Activated CD4-positive, alpha-beta T cell treated with anti-CD3 and anti-CD28 coated beads, Interleukin-2, amount 50 U/mL, for 1 hour (primary cell): ENCODE measurements at regions not wholly inside any gene's neighbourhood (a gene's known extent, or its start where the extent isn't known, plus 50 kb on each side); places are given as distances from the start of the nearest gene placed in this dataset.
"Not testable (repeated sequence)": the region's sequence is repeated elsewhere in the genome, so short reads cannot be mapped to it uniquely, and the experiment has no call there.

Experiments
- DNase-seq: peaks from one replicate; pipeline ENCODE4 v3.0.0-alpha.2; 2020

DNA sequence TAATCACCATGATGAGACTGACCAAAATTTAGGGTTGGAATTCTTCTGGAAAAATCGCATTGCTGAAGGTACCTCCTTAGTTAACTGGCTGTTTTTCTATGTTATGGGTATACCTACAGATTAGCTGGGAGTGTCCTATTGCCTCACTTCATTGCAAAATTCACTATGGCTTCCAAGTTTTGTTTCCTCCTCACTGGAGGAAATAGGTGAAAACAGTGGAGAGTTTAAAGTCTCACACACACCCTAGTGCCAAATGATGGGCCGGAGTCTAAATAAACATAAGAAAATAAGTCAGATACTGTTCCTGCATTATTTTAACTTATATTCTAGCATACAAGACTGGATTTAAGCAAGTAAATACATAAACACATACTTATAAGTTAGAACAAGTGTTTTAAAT, 98.2 kb downstream of the AHR start:
- no peak for DNase-seq

DNA sequence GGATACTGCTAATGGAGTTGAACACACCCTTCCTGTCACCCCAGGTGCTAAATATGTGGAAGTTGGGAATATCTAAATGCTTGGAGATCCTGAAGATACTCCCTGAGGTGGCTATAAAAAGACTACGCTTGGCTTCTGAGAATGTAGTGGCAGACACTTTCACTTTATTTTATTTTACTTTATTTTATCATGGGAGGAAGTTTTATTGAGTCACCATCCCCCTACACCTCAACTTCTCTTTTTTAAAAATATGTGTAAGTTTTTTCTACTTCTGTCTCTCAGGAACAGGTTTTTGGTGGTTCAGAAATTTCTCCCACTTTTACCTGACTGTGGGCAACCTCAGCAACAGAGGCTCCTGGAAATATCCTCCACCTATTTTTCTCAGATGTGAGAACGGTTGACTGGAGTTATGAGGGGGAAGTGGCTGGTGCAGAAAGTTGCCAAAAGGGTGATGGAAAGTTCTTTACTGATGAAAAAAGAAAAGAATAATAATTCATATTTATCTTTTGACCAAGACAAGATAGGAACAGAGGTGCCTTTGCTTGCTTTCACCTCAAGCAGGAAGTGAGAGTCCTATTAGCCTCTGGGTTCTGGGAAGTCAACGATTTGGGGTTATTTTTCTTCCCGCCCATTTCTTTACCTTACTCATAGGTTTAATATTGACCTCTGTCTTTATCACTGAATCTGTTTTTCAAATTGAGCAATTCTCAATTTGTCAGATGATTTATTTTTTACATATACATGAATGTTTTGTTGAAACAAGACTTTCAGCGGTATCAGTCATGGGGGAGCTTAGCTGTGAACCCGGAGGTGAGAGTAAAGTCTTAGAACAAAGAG, 103.6 kb downstream of the AHR start:
- no peak for DNase-seq

DNA sequence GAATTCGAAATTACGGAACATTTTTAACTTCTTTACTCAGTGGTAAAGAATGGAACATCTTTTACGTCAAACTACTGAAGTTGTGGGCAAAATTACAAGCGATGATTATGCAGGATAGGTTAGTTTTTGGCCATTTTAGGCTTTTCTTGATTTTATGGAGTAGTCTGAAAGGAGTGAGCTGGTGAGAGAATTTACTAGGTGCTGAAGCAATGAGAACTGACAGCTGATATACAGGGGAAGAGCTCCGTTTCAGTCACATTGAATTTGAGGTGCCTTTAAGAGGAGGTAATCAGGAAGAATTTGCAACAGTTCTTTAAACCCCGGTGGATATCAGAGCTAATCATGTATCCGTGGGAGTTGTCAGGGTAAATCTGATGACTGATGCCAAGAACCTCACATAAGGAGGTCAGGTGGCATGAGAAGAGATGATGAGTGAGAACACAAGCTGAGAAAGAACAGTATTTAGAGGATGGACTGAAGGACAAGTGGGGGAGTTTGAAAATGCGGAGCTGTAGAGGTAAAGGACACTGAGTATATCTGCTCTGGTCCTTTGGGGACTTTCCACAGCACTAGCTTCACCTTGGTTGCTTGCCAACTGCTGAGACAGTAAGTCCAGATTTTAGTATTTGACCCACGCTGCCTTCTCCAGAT, 104.3 kb downstream of the AHR start:
- DNase-seq = no peak

DNA sequence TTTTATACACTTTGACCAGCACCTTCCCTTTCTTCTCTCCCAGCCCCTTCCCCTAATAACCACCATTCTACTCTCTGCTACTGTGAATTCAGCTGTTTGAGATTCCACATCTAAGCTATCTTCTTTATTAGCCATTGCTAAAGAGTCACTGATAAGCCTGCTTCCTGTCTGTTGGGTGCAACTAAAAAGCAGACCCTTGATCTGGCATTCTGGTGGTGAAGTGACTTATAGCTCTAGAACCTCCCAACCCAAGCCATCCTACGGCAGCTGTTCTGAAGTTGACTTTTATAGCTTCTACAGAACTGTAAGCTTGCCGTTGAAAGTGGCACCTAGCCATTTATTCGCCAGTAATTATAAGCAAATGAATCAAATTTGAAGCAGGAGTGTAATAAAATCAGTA, 105.6 kb downstream of the AHR start:
- no peak for DNase-seq

DNA sequence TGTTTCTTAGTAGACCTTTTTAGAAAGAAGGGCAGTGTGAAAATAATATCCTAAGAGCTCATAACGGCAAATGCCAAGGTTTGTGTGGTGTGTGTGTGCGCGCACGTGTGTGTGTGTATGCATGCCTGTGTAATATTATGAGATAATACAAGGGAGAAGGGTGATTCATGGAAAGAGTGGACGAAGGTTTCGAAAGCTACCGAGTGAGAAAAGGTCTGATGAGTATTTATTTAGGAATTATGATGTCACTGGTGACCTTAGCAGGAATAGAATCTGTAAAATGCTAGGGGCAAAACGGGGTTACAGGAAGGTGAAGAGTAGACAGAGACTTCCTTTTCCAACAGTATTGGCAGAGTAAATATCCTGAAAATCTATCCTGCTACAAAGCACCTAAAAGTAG, 107.3 kb downstream of the AHR start:
- no peak for DNase-seq

DNA sequence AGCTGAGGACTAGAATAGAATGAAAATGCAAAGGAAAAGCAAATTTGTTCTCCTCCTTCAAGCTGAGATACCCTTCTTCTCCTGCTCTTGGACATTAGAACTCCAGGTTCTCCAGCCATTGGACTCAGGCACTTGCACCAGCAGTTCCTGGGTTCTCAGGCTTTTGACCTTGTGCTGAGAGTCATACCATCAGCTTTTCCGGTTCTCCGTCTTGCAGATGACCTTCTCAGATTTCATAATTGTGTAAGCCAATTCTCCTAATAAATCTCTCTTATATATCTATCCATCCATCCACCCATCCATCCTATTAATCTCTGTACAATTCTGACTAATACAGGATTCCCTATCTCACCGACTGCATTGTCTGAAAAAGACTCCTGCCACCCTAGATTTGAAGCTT, 108.3 kb downstream of the AHR start:
- DNase-seq = no peak

DNA sequence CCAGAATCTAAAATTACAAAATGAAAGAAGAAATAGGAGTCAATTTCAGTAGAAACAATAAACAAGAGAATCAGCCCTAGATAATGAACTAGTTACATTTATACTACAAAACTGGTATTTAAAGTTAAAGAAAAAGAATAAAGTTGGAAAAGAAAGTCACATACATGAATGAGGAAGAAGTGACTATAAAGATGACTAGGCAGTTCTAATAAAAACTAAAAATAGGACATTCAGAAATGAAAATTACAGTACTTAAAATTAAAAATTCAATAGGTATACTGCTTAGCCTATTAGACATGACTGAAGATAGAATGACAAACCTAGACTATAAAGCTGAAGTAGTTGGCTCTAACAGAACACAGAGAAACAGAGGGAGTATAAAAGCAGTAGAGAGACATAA, 108.8 kb downstream of the AHR start:
- no peak for DNase-seq

DNA sequence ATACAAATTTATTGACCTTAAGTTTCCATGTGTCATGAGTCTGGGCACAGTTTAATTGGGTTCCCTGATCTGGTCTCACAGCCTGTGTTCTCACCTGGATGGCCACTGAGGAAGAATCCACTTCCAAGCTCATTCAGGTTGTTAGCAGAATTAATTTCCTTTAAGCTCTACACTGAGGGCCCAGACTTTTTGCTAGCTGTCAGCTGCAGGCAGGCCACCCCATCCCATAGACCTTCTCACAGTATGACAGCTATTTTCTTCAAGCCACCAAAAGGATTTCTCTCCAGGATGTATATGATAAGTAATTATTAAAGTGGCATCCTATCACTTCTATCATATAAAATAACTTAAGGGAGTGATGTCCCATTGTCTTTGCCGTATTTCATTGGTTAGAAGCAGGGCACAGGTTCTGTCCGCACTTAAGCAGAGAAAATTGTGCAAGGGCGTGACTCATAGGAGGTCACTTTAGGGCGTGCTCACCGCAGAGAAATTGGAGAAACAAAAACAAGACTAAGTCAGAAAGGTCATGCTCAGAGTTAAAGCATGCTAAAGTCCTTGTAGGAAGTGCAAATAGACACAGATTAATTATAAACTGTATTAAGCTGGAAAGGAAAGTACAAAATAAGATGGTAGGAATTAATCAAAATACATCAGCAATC, 109.9 kb downstream of the AHR start:
- no peak for DNase-seq

DNA sequence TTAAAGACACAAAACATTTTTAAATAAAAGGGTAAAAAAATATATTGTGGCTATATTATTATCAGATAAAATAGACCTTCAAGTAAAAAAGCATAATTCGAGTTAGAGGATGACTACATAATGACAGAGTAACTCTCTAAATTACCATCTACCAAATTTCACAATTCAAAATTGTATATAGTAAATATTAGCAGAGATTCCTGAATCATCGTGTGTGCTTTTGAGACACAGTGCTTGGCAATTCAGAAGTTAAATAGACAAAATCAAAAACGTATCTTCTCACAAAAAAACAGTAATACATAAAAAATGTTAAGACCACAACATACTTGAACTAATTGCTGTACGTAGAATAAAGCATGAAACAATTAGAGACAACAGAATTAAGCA, 110.4 kb downstream of the AHR start:
- no peak for DNase-seq

DNA sequence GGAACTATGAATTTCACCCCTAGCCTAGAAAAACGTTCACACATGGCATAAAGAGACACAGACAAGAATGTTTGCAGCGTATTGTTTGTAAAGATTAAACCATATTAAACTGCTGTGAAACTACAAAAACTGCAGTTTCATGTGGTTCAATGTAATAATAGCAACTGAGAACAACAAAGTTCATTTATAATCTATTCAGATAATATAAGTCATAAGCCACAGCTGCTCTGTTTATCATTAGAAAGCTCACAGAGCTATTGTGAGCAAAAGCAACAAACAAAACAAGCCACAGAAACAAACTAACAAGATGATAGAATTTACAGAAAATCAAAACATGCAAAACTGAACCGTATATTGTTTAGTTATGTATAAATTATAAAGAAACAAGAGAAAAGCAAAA, 113.5 kb downstream of the AHR start:
- no peak for DNase-seq

DNA sequence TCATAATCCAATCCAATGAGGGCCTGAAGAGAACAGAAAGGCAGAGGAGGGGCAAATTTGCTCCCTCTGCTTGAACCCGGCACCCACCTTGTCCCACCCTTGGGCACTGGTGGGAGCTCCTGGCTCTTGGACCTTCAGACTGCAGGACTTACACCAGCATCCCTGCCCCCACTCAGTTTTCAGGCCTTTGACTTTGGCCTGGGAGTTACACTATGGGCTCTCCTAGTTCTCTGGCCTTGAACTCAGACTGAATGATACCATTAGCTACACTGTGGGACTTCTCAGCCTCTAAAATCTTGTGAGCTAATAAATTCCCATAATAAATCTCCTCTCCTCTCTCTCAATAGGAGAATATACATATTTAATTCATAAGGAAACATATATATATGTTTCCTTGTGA, 114.4 kb downstream of the AHR start:
- no peak for DNase-seq

DNA sequence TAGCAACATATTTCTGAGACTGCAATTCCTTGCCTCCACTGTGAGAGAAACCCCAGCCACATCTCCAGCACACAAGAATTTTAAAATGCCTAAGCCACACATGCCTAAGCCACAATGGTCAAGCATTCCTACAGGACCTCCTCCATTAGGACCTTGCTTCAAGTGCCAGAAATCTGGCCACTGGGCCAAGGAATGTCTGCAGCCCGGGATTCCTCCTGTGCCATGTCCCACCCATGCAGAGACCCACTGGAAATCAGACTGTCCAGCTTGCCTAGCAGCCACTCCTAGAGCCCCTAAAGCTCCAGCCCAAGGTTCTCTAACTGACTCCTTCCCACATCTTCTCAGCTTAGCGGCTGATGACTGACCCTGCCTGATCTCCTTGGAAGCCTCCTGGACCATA, 117.5 kb downstream of the AHR start:
- DNase-seq = no peak

DNA sequence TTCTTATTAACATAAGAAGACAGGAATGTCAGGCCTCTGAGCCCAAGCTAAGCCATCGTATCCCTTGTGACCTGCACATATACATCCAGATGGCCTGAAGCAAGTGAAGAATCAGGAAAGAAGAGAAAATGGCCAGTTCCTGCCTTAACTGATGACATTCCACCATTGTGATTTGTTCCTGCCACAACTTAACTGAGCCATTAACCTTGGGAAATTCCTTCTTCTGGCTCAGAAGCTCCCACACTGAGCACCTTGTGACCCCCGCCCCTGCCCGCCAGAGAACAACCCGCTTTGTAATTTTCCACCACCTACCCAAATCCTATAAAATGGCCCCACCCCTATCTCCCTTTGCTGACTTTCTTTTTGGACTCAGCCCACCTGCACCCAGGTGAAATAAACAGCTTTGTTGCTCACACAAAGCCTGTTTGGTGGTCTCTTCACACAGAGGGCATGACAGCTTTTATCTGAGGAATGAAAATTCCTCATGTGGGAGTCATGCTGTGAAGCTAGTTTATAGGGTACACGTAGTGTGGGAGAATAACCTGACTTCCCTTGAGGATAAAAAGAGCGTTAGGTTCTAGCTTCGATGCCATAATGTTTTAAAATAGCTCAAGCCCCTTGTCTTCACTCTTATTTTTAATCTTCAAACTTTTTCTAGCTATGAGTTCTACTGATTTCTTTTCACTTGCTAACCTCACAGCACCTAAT, 122.0 kb downstream of the AHR start:
- DNase-seq = not testable (repeated sequence)

DNA sequence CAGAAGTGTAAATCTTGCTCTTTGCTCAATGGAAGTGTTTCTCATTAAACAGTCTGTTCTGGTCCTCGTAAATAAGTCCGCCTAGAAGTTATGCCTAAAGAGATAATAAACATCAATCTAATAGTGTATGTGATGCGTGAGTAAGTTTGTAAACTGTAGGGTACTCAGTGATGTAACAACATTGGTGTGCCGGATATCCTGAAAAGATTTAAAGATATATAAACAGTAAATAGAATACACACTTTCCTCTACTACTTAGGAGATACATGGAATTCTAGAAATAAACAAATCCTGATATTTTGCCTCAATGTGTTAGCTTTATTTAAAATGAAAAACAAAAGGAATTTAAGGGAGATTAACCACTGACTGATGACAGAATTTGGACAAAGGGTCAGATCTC, 123.5 kb downstream of the AHR start:
- no peak for DNase-seq

DNA sequence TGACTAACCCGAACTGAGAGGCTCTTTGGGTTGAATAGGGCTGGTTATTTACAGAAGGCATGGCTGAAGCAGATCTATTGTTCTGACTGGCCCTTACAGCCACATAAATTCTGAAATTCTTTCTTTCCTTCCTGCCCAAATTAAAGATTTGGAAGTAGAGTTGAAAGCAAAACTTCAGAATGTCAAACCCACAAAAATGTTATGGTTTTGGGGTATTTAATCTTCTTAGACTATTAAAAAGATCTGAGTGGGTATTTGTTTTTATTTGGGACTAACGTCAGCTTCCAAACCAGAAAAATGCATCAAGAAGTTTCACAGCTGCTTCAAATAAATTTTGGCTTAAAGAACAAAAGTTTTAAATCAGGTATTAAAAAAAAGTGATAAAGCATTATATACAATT, 124.5 kb downstream of the AHR start:
- DNase-seq = no peak

DNA sequence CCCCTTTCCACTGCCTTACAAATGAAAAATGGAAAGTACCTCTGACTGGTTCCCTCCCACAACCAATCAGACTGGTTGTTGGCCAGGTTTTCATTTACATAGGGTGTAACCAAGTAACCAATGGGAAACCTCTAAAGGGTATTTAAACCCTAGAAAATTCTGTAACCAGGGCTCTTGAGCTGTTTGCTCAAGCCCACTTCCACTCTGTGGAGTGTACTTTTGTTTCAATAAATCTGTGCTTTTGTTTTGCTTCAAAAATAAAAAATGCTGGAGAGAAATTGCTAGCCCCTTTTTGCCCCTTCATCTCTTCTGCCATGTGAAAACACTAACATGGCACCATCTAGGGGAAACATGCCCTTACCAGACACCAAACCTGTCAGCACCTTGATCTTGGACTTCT, 129.5 kb downstream of the AHR start:
- DNase-seq = no peak

DNA sequence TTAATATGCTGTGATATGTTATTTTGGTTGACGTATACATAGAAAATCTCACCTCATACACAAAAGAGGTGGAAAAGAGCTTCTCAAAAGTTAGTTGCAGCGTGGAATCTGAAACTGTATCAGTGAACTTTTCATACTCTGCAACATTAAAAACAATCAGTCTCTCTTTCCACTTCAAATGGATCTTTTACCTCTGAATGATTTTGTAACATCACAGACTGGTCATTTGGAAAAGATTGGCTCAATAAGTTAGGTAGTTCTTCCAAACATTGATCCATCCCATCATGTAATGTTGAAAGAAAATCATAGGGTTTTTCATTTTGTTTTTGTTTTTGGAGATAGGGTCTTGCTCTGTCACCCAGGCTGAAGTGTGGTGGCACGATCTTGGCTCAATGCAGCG, 131.1 kb downstream of the AHR start:
- DNase-seq = no peak

DNA sequence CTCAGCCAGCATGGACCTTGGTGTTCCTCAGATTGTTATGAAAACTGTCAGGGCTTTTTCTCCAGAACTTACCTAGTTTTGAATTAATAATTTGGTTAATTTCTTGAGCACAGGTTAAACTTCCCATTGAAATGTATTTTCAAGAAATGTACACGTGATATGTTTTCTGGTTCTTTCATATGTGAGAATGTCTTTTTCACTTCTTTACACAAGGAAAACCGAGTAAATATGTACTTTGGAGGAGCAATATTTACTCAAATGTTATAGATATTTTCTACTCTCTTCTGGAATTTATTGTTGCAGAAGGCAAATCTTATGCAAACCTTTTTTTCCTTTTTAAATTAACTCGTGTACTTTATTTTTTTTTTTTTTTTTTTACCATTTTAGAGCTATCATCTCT, 134.3 kb downstream of the AHR start:
- no peak for DNase-seq

DNA sequence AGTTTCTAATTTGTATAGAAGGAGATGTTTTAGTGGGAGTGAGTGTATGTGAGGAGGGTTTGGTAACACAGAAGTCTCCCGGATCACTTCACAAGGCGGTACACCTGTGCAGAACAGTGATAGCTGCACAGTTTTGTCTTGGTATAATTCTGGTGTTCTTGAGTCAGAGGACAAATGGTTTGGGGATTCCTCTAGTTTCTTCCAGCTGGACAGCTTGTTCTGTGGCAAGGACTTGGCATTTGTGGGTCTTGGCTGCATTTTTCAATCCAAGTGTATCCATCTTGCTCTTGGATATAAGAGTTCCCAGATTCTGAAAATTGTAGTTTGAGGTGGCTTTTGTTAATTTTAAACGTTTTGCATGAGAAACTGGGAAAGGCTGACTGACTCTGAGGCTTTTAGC, 135.7 kb downstream of the AHR start:
- DNase-seq = no peak

DNA sequence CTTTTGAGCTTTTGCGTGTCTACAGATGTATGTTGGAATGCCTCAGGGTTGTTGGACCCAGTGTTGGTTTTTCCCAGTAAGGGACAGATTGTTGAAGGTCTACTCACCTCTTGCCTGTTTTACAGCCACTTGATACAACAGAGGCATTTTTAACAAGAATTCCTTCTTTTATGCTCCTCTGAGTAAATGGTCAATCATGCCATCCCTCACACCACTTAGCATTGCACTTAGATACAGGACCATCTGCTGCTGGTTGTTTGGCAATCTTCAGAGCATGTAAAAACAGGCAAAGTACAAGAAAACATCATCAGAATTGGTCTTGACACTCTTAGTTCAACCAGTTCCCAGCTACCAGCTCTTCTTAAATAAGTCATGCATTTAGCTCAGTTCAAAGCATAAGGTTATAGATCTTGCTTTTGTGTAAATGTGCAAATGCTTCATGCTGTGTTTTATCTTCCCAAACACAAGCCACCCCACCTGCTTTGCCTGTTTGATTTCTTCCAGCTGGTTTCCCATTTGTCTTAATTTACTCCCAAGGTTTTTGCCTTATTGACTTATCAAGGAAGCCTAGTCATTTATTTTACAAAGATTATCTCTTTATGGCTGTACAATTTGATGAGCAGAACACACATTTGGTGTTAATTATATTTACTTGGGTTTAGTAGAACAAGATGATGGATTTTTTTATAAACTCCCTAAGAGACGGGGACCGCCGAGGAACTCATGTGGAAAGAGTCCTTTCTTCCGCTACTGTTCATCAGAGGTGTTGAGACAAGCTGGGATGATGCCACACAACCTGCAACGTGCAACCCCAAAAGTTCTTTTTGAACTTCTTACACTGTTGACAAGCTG, 136.6 kb downstream of the AHR start:
- no peak for DNase-seq

DNA sequence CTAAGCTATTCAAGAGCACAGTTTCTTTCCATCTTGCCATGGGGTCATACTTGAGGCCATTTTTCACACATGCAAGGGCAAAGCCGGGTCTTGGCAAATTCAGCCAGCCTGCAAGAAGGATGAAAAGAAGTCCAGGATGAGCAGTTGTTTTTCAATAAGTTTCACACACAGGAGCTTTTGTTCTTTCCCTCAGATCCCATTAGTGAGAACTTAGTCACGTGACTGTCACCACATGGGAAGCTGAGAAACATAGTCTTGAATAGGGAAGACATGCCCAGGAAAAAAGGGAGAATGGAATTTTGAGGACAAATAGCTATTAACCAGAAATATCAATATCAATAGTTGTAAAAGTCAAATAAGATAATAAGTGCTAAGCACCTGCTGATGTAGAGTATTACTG, 137.7 kb downstream of the AHR start:
- DNase-seq = no peak

DNA sequence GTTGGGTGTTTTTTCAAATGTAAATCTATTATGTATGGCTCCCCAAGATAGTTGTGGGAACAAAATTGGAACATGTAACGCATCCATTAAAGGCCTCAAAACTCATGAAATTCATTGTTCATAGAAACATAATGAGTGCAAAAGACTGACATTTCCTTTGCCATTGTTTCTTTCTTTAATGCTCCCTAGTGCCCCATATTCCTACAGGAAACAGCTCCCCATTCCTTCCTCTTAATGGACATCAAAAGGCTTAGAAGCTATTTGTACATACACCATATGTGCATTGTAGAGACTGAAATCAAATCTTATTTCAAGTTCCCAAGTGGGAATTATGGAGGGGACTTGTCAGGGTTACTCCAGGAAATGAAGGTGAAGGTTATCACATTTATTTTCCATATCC, 139.1 kb downstream of the AHR start:
- no peak for DNase-seq
